ENCODE measurements at regions not wholly inside any gene's neighbourhood (a gene's known extent, or its start where the extent isn't known, plus 50 kb on each side); places are given as distances from the start of the nearest gene placed in this dataset.
"Not testable (repeated sequence)": the region's sequence is repeated elsewhere in the genome, so short reads cannot be mapped to it uniquely, and the experiment has no call there.

- intact Hi-C loops (cut with DNase I) = no loop called here
- no peak overlapping the region for H3K4me3 ChIP-seq
- DNase-seq = no peak
- no peak for ATAC-seq
- no peak for TF ChIP-seq CTCF (IDR thresholded peaks at IDR 0.05)
- no peaks in the 10 kb centered on the region for H3K4me1 ChIP-seq
- no peak overlapping the region for H3K27ac ChIP-seq
- no peaks in the 10 kb centered on the region for H3K27me3 ChIP-seq
- peaks cover 8% of the 10 kb centered on the region for H3K9me3 ChIP-seq
- H3K36me3 ChIP-seq = no peaks in the 10 kb centered on the region
Measured at GRCh38 chr13:50539791-50540530, 303.5 kb downstream of the DLEU7 start.

GRCh38 chr13:50543141-50543540 is 300.4 kb downstream of the DLEU7 start:
- H3K4me3 ChIP-seq = no peak overlapping the region
- H3K4me1 ChIP-seq = no peaks in the 10 kb centered on the region
- DNase-seq = no peak
- no peaks in the 10 kb centered on the region for H3K36me3 ChIP-seq
- intact Hi-C loops (cut with DNase I) = no loop called here
- ATAC-seq = no peak
- H3K27me3 ChIP-seq = no peaks in the 10 kb centered on the region
- H3K9me3 ChIP-seq = no peaks in the 10 kb centered on the region
- no peak overlapping the region for H3K27ac ChIP-seq
- no peak for TF ChIP-seq CTCF (IDR thresholded peaks at IDR 0.05)

- Histone ChIP-seq H3K27me3 (no peaks in the 10 kb centered on the region), H3K4me1 (no peaks in the 10 kb centered on the region), H3K9me3 (no peaks in the 10 kb centered on the region), H3K36me3 (no peaks in the 10 kb centered on the region), H3K4me3 (no peak overlapping the region), H3K27ac (no peak overlapping the region)
- DNase-seq = no peak
- intact Hi-C loops (cut with DNase I) = no loop called here
- TF ChIP-seq CTCF (IDR thresholded peaks at IDR 0.05) = no peak
- ATAC-seq = no peak
Measured at GRCh38 chr13:50543782-50544181, 299.7 kb downstream of the DLEU7 start.

- no peaks in the 10 kb centered on the region for H3K9me3 ChIP-seq
- H3K27me3 ChIP-seq = no peaks in the 10 kb centered on the region
- no peak for TF ChIP-seq CTCF (IDR thresholded peaks at IDR 0.05)
- no peaks in the 10 kb centered on the region for H3K4me1 ChIP-seq
- H3K27ac ChIP-seq = no peak overlapping the region
- no peak for DNase-seq
- no peak overlapping the region for H3K4me3 ChIP-seq
- no peak for ATAC-seq
- intact Hi-C loops (cut with DNase I) = no loop called here
- H3K36me3 ChIP-seq = no peaks in the 10 kb centered on the region
Measured at GRCh38 chr13:50544211-50544610, 299.3 kb downstream of the DLEU7 start.

- H3K27ac ChIP-seq; H3K9me3 ChIP-seq; H3K27me3 ChIP-seq; H3K36me3 ChIP-seq; DNase-seq; ATAC-seq; H3K4me3 ChIP-seq; H3K4me1 ChIP-seq; intact Hi-C loops (cut with DNase I): not testable (repeated sequence)
Measured at GRCh38 chr13:50547175-50547574, 296.3 kb downstream of the DLEU7 start.

GRCh38 chr13:50548586-50548985 is 294.9 kb downstream of the DLEU7 start:
- H3K4me3 ChIP-seq = no peak overlapping the region
- ATAC-seq (no peak), DNase-seq (no peak)
- no peak overlapping the region for H3K27ac ChIP-seq
- intact Hi-C loops (cut with DNase I) = no loop called here
- no peaks in the 10 kb centered on the region for H3K4me1 ChIP-seq
- no peaks in the 10 kb centered on the region for H3K27me3 ChIP-seq
- no peaks in the 10 kb centered on the region for H3K9me3 ChIP-seq
- no peaks in the 10 kb centered on the region for H3K36me3 ChIP-seq
- TF ChIP-seq CTCF (IDR thresholded peaks at IDR 0.05) = no peak
